IMR-90 (cell line): ENCODE measurements at regions not wholly inside any gene's neighbourhood (a gene's known extent, or its start where the extent isn't known, plus 50 kb on each side); places are given as distances from the start of the nearest gene placed in this dataset.

Experiments
- CEBPB ChIP-seq: IDR thresholded peaks from 2 replicates; pipeline ENCODE4 v1.6.1; 2012; ENCODE audit warnings: low read depth, low read length, improper control_type of control experiment
- CHD1 ChIP-seq: IDR thresholded peaks from 2 replicates; pipeline ENCODE4 v1.6.1; 2012; ENCODE audit warnings: low read depth, low read length, improper control_type of control experiment
- CTCF ChIP-seq: conservative IDR thresholded peaks from 2 replicates; pipeline ENCODE4 v1.5.1; 2012; ENCODE audit warnings: mild to moderate bottlenecking, low read depth, low read length, improper control_type of control experiment
- FOS ChIP-seq: fragments of 150-350 bp; IDR thresholded peaks from 2 replicates; pipeline ENCODE4 v1.6.1; 2016; ENCODE audit warnings: low read depth, low read length
- NFE2L2 ChIP-seq: fragments of 150-350 bp; IDR thresholded peaks from 2 replicates; pipeline ENCODE4 v1.6.1; 2016; ENCODE audit warnings: low read depth, mild to moderate bottlenecking, low read length
- POLR2A ChIP-seq: IDR thresholded peaks from 2 replicates; pipeline ENCODE4 v1.6.1; 2012; ENCODE audit warnings: mild to moderate bottlenecking, low read depth, low read length
- RFX5 ChIP-seq: IDR thresholded peaks from 2 replicates; pipeline ENCODE4 v1.8.0; 2012; ENCODE audit warnings: low read depth, mild to moderate bottlenecking, low read length, moderate library complexity
- SMC3 ChIP-seq: fragments of 150-350 bp; IDR thresholded peaks from 2 replicates; pipeline ENCODE4 v1.6.1; 2016; ENCODE audit warnings: low read depth, mild to moderate bottlenecking, antibody characterized with exemption, low read length, moderate library complexity
- USF2 ChIP-seq: fragments of 150-350 bp; IDR thresholded peaks from 2 replicates; pipeline ENCODE4 v1.6.1; 2017; ENCODE audit warnings: mild to moderate bottlenecking, antibody characterized with exemption, low read length, low read depth
- TF ChIP-seq, protein P1 (sequence below): fragments of 150-350 bp; IDR thresholded peaks from 2 replicates; pipeline ENCODE4 v1.6.1; 2016; ENCODE audit warnings: low read depth, mild to moderate bottlenecking, low read length, moderate library complexity, borderline replicate concordance

GRCh38 chrX:121195719-121196118 is 148.3 kb downstream of the GLUD2 start:
- TF ChIP-seq CTCF (no peak), POLR2A (no peak), NFE2L2 (no peak), CEBPB (no peak), RFX5 (no peak), USF2 (no peak), SMC3 (no peak), CHD1 (no peak), FOS (no peak)
- TF ChIP-seq, protein P1, sequence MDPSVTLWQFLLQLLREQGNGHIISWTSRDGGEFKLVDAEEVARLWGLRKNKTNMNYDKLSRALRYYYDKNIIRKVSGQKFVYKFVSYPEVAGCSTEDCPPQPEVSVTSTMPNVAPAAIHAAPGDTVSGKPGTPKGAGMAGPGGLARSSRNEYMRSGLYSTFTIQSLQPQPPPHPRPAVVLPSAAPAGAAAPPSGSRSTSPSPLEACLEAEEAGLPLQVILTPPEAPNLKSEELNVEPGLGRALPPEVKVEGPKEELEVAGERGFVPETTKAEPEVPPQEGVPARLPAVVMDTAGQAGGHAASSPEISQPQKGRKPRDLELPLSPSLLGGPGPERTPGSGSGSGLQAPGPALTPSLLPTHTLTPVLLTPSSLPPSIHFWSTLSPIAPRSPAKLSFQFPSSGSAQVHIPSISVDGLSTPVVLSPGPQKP = no peak
